GM12873 (cell line): ENCODE measurements at regions not wholly inside any gene's neighbourhood (a gene's known extent, or its start where the extent isn't known, plus 50 kb on each side); places are given as distances from the start of the nearest gene placed in this dataset.

Experiments
- TF ChIP-seq, protein P1 (sequence below): IDR thresholded peaks from 2 replicates; pipeline ENCODE4 v1.5.1; 2012; ENCODE audit warnings: low read depth, mild to moderate bottlenecking, moderate library complexity, low read length, control low read depth; ENCODE audit not compliant: insufficient read depth; ENCODE audit errors: missing control alignments

DNA sequence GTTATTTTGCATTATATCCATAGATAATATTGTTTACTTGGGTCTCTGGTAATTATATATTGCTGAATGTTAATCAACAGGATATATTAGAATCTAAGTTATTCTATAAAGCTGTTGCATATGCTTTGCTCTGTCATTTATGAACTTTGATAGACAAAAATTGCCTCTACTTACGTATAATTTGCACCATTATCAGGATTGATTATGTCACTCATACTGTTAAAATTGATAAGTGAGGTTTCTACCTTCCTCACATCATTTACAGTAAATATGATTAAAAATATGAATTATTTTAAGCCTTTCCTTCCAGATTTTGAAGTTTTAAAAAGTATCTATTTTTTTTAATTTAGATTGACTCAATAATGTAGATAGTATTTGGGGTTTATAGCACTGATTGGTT is 1540.4 kb upstream of the PRMT6 start:
- TF ChIP-seq, protein P1, sequence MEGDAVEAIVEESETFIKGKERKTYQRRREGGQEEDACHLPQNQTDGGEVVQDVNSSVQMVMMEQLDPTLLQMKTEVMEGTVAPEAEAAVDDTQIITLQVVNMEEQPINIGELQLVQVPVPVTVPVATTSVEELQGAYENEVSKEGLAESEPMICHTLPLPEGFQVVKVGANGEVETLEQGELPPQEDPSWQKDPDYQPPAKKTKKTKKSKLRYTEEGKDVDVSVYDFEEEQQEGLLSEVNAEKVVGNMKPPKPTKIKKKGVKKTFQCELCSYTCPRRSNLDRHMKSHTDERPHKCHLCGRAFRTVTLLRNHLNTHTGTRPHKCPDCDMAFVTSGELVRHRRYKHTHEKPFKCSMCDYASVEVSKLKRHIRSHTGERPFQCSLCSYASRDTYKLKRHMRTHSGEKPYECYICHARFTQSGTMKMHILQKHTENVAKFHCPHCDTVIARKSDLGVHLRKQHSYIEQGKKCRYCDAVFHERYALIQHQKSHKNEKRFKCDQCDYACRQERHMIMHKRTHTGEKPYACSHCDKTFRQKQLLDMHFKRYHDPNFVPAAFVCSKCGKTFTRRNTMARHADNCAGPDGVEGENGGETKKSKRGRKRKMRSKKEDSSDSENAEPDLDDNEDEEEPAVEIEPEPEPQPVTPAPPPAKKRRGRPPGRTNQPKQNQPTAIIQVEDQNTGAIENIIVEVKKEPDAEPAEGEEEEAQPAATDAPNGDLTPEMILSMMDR = no peak

GRCh38 chr1:105533996-105534395 is 1522.5 kb upstream of the PRMT6 start:
- TF ChIP-seq, protein P1 = no peak

DNA sequence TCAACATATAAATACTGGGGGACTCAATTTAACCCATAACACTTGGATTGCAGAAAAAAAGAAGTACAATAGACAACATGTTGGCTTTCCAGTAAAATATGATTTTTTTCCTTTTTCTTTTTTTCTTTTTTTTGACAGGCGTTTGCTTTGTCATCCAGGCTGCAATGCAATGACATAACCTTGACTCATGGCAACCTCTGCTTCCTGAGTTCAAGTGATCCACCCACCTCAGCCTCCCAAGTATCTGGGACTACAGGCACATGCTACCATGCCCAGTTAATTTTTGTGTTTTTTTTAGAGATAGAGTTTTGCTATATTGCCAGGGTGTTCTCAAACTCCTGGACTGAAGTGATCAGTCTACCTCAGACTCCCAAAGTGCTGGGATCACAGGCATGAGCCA is 1512.0 kb upstream of the PRMT6 start:
- TF ChIP-seq, protein P1 = no peak

GRCh38 chr1:105556266-105556665 is 1500.2 kb upstream of the PRMT6 start:
- TF ChIP-seq, protein P1 = no peak

- TF ChIP-seq, protein P1 = no peak
These were observed 1498.5 kb upstream of the PRMT6 start for GRCh38 chr1:105558023-105558422.

GRCh38 chr1:105565006-105565405 is 1491.5 kb upstream of the PRMT6 start:
- TF ChIP-seq, protein P1 = no peak

GRCh38 chr1:105585791-105586190 is 1470.7 kb upstream of the PRMT6 start:
- TF ChIP-seq, protein P1 = no peak
